ENCODE measurements at regions not wholly inside any gene's neighbourhood (a gene's known extent, or its start where the extent isn't known, plus 50 kb on each side); places are given as distances from the start of the nearest gene placed in this dataset.

DNA sequence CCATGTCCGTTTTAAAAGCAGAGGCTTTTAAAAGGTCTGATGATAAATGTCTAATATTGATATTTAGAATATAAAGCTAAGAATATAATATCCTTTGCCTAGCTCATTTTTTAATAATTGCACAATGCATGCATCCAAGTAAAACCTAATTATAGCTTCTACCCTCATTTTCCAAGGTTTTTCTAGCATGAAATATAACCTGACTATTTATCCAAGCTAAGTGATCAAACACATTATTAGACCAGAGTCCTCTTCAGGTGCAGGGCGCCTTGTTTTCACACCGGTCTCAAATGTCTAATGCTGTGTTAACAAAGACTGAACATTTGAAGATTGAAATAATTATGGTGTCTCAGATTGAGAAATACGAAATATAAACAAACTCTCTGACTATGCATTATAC, 648.9 kb upstream of the CXADR start:
- TF ChIP-seq CTCF (IDR thresholded peaks at IDR 0.05; ENCODE audit: low read depth, low read length) (no peak), EZH2phosphoT487 (IDR thresholded peaks at IDR 0.05; ENCODE audit: low read depth) (no peak)
